Stomach smooth muscle (tissue), 2 donors: ENCODE measurements at regions not wholly inside any gene's neighbourhood (a gene's known extent, or its start where the extent isn't known, plus 50 kb on each side); places are given as distances from the start of the nearest gene placed in this dataset.

Experiments
- H3K27ac ChIP-seq: one replicate; pipeline ENCODE4 v1.7.0; 2013; ENCODE audit warnings: mild to moderate bottlenecking, low read length, inconsistent platforms
- H3K27me3 ChIP-seq, 2 donors: one replicate each; pipeline ENCODE4 v1.7.0; 2013; ENCODE audit warnings: low read length in 2 of 2; ENCODE audit not compliant: insufficient read depth in 2 of 2, control insufficient read depth in 1 of 2
- H3K36me3 ChIP-seq, 2 donors: one replicate each; pipeline ENCODE4 v1.7.0; 2013; ENCODE audit warnings: low read length in 2 of 2; ENCODE audit not compliant: control insufficient read depth in 2 of 2, insufficient read depth in 2 of 2
- H3K4me1 ChIP-seq: one replicate; pipeline ENCODE4 v1.7.0; 2013; ENCODE audit warnings: low read length; ENCODE audit not compliant: control insufficient read depth, insufficient read depth
- H3K4me3 ChIP-seq, 2 donors: one replicate each; pipeline ENCODE4 v1.7.0; 2013; ENCODE audit warnings: low read length in 2 of 2
- H3K9ac ChIP-seq, 2 donors: one replicate each; pipeline ENCODE4 v1.7.0; 2013; ENCODE audit warnings: low read length in 2 of 2, mild to moderate bottlenecking in 1 of 2
- H3K9me3 ChIP-seq, 2 donors: one replicate each; pipeline ENCODE4 v1.7.0; 2013; ENCODE audit warnings: low read length in 2 of 2; ENCODE audit not compliant: control insufficient read depth in 2 of 2
- donor health status: healthy.
- donor health status: Pancreatic carcinoma.

GRCh38 chr1:115457289-115457688 lies 119.2 kb upstream of the NGF start:
- Histone ChIP-seq H3K9me3 (peaks cover 0 to 7% of the 10 kb centered on the region in 2 donors), H3K27me3 (no peaks in the 10 kb centered on the region), H3K36me3 (no peaks in the 10 kb centered on the region), H3K4me3 (no peak overlapping the region), H3K9ac (no peak overlapping the region), H3K27ac (no peak overlapping the region), H3K4me1 (peaks cover 8% of the 10 kb centered on the region)

DNA sequence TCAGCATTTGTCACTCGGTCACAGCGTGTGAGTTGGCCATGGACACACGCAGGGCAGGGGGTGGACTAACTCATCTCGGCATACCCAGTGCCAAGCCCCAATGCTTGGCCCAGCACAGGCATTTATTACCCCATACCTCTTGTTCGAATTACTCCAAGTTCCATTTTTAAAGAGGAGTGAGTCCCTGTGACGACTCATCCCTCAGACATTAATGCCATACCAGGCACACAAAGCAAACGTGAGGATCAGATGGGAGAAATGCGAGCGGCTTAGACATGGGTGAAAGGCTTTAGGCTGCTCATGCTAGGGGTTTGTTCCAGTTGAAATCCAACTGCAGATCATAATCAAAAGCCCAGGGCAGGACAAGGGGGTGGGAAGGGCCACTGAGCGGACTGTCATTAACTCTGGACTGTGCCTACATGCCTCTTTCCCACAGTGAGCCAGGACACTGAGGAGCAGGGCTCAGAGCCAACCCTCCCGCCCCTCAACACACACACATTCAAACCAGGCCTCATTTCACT lies 118.5 kb upstream of the NGF start:
- Histone ChIP-seq H3K9me3 (peaks cover 0 to under 1% of the 10 kb centered on the region in 2 donors), H3K4me3 (no peak overlapping the region)

DNA sequence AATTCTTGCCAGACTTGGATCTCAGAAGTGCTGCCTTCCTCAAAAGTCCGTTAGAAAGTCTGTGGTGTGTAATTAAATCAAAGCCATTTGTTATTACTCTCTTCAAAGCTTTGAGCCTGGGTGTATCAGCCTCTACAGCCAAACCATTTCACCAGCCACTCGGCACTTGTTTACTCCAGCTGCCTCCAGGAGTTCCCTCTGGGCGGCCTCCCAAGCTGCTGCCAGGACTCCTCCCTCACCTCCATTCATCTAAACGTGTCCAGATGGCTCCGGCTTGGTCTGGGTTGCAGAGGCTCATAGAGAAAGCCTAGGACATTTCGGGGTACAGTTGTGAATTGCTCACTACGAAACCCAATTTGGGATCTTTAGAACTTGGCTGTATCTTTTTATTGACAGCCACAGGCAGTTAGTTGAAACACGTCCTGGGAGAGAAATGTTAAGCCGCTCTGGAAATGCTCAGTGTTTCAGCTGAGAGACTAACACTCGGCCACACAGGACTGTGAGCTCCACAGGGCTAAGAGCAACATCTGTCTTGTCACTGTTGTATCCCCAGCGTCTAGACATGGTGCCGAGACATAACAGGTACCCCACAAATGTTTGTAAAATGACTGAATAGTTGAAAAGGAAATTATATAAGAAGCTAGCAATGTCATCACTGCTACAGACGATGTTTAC lies 116.9 kb upstream of the NGF start:
- H3K4me1 ChIP-seq = peaks cover 13% of the 10 kb centered on the region
- H3K27ac ChIP-seq = no peak overlapping the region
- H3K27me3 ChIP-seq = no peaks in the 10 kb centered on the region
- no peaks in the 10 kb centered on the region for H3K36me3 ChIP-seq
- H3K9ac ChIP-seq = no peak overlapping the region
- no peaks in the 10 kb centered on the region for H3K9me3 ChIP-seq
- H3K4me3 ChIP-seq = peak overlapping the region in 1 of 2 donors; percentile 22

More for the DNA sequence above, 118.5 kb upstream of the NGF start:
- Histone ChIP-seq H3K9ac (no peak overlapping the region), H3K27me3 (no peaks in the 10 kb centered on the region), H3K36me3 (no peaks in the 10 kb centered on the region), H3K4me1 (peaks cover 8% of the 10 kb centered on the region), H3K27ac (no peak overlapping the region)

DNA sequence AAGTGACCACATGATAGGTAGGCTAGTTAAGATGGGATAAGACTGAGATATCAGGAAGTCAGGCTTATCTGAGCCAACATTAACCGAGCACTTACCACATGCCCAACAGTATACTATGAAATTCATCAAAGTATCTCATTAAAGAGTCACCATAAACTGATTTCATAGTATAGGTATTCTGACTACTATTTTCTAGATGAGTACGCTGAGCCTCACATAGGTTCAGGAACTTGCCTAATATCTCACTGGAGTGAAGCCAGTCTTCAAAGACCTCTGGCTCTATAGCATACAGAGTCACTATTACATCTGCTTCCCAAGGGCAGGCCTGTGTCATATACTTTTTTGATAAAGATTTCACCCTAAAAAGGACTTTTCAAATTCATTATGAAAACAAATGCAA lies 115.6 kb upstream of the NGF start:
- Histone ChIP-seq H3K36me3 (no peaks in the 10 kb centered on the region), H3K27me3 (no peaks in the 10 kb centered on the region), H3K9me3 (no peaks in the 10 kb centered on the region), H3K9ac (no peak overlapping the region), H3K4me1 (peaks cover 13% of the 10 kb centered on the region), H3K27ac (no peak overlapping the region), H3K4me3 (no peak overlapping the region)

- no peak overlapping the region for H3K27ac ChIP-seq
- peaks cover 13% of the 10 kb centered on the region for H3K4me1 ChIP-seq
- no peaks in the 10 kb centered on the region for H3K36me3 ChIP-seq
- H3K4me3 ChIP-seq = no peak overlapping the region
- no peaks in the 10 kb centered on the region for H3K27me3 ChIP-seq
- H3K9me3 ChIP-seq = no peaks in the 10 kb centered on the region
- no peak overlapping the region for H3K9ac ChIP-seq
Measured at GRCh38 chr1:115452600-115453329, 114.7 kb upstream of the NGF start.

GRCh38 chr1:115450501-115451040 lies 112.5 kb upstream of the NGF start:
- peaks cover 13% of the 10 kb centered on the region for H3K4me1 ChIP-seq
- H3K9me3 ChIP-seq = no peaks in the 10 kb centered on the region
- H3K36me3 ChIP-seq = no peaks in the 10 kb centered on the region
- H3K9ac ChIP-seq = no peak overlapping the region
- no peak overlapping the region for H3K27ac ChIP-seq
- H3K27me3 ChIP-seq = no peaks in the 10 kb centered on the region
- H3K4me3 ChIP-seq = no peak overlapping the region

- H3K4me3 ChIP-seq = no peak overlapping the region
- H3K27ac ChIP-seq = no peak overlapping the region
- peaks cover 3 to 5% of the 10 kb centered on the region in 2 donors for H3K9me3 ChIP-seq
- H3K27me3 ChIP-seq = no peaks in the 10 kb centered on the region
- no peak overlapping the region for H3K9ac ChIP-seq
- no peaks in the 10 kb centered on the region for H3K36me3 ChIP-seq
- peaks cover 5% of the 10 kb centered on the region for H3K4me1 ChIP-seq
Measured at GRCh38 chr1:115448282-115449044, 110.4 kb upstream of the NGF start.

- Histone ChIP-seq H3K9ac (no peak overlapping the region), H3K27ac (no peak overlapping the region), H3K27me3 (no peaks in the 10 kb centered on the region), H3K36me3 (no peaks in the 10 kb centered on the region), H3K4me3 (no peak overlapping the region), H3K9me3 (peaks cover 3 to 5% of the 10 kb centered on the region in 2 donors), H3K4me1 (peaks cover 5% of the 10 kb centered on the region)
Measured at GRCh38 chr1:115447672-115448071, 109.6 kb upstream of the NGF start.

DNA sequence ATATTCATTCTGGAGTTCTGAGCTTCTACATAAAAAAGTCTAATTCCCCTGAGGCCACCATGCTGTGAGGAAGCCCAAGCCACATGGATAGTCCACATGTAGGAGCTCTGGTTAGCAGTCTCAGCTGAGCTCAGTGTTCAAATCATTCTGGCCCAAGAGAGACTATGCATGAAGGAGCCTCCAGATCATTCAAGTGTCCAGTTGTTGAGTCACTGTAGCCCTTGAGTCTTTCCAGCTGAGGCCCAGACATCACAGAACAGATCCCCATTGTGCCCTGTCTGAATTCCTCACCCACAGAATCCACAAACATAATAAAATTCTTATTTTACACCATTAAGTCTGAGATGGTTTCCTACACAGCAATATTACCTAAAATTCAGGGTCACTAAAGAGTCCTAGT lies 107.0 kb upstream of the NGF start:
- Histone ChIP-seq H3K27ac (no peak overlapping the region), H3K9me3 (peaks cover 3 to 5% of the 10 kb centered on the region in 2 donors), H3K4me3 (no peak overlapping the region), H3K9ac (no peak overlapping the region), H3K36me3 (no peaks in the 10 kb centered on the region), H3K27me3 (no peaks in the 10 kb centered on the region), H3K4me1 (no peaks in the 10 kb centered on the region)

DNA sequence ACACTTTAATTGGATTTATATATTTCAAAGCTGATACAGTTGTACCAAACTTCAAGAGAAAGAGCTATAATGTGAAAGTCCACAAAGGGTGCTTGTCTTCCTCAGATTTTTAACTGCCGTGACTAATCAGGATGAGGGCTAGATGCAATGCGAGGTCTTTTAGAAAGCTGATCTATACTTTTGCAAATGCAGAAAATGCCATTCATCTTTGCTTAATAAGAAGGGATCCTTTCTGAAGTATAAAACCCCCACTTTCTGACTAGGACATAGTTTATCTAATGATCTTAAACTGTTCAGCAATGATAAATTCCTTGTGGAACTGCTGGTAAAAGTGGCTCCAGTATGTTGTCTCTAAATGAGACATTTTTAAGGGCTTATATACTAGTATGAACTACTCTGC lies 102.7 kb upstream of the NGF start:
- H3K4me3 ChIP-seq = no peak overlapping the region
- H3K36me3 ChIP-seq = no peaks in the 10 kb centered on the region
- no peak overlapping the region for H3K27ac ChIP-seq
- no peak overlapping the region for H3K9ac ChIP-seq
- no peaks in the 10 kb centered on the region for H3K4me1 ChIP-seq
- no peaks in the 10 kb centered on the region for H3K27me3 ChIP-seq
- peaks cover 3 to 5% of the 10 kb centered on the region in 2 donors for H3K9me3 ChIP-seq
